Endothelial cell of umbilical vein (primary cell): ENCODE measurements at regions not wholly inside any gene's neighbourhood (a gene's known extent, or its start where the extent isn't known, plus 50 kb on each side); places are given as distances from the start of the nearest gene placed in this dataset.

Experiments used
- BruUV-seq: library from RNA; stranded (reverse); fragments of 400-500 nt; replicated peaks from 2 replicates; lab custom pipeline; 2021; lab: Mats Ljungman, UMichigan
- CTCF ChIA-PET: fragments of 300-600, 350-600 bp; sonication (Branson Sonifier 250); formaldehyde crosslinking; loops from one replicate; lab custom pipeline; 2021; ENCODE audit warnings: antibody characterized with exemption, inconsistent platforms; lab: Charles Lee
- POLR2A ChIA-PET: fragments of 300-600, 350-600 bp; sonication (Branson Sonifier 250); formaldehyde crosslinking; loops from one replicate; lab custom pipeline; 2021; ENCODE audit warnings: antibody characterized with exemption, inconsistent platforms; lab: Charles Lee
- DNase-seq: peaks from one replicate; pipeline ENCODE4 v3.0.0-alpha.2; 2011; ENCODE audit warnings: low read depth, low spot score
- FAIRE-seq: peaks from 2 replicates; lab custom pipeline; 2011; peaks lifted over from hg19 to GRCh38; lab: Jason Lieb, UNC
- H2AFZ ChIP-seq: 2 replicates; pipeline ENCODE4 v1.6.0; 2012; ENCODE audit warnings: low read depth, low read length, control low read depth, inconsistent platforms
- H3K27ac ChIP-seq: 2 replicates; pipeline ENCODE4 v1.5.1; 2011; ENCODE audit warnings: low read depth, mild to moderate bottlenecking, control low read depth, low read length, moderate library complexity; ENCODE audit not compliant: insufficient read depth
- H3K27me3 ChIP-seq, 2 experiments: 2 replicates each; pipeline versions ENCODE4 v1.6.0 to v1.6.1; 2011; ENCODE audit warnings: low read length in 2 of 2, mixed read lengths in 1 of 2; ENCODE audit not compliant: control insufficient read depth in 2 of 2, insufficient read depth in 2 of 2
- H3K36me3 ChIP-seq, 2 experiments: 2 replicates in 1 of 2; 3 replicates in 1 of 2; pipeline ENCODE4 v1.5.1; 2011; ENCODE audit warnings: low read length in 2 of 2, mild to moderate bottlenecking in 1 of 2, moderate library complexity in 1 of 2; ENCODE audit not compliant: control insufficient read depth in 2 of 2, insufficient read depth in 2 of 2; ENCODE audit errors: extremely low read depth in 1 of 2
- H3K4me1 ChIP-seq: 3 replicates; pipeline ENCODE4 v1.5.1; 2011; ENCODE audit warnings: mild to moderate bottlenecking, low read length; ENCODE audit not compliant: control insufficient read depth, insufficient read depth; ENCODE audit errors: extremely low read depth
- H3K4me2 ChIP-seq: 2 replicates; pipeline ENCODE4 v1.6.1; 2011; ENCODE audit warnings: low read length, control low read depth, mixed read lengths; ENCODE audit not compliant: insufficient read depth
- H3K4me3 ChIP-seq, 3 experiments: fragments of 200-600 bp in 1 of 3; sonication (generic), shearing (Covaris generic) in 1 of 3; replicated peaks in 1 of 3; 2 replicates each; pipeline ENCODE4 v1.5.1; 2011 to 2016; ENCODE audit warnings: control low read depth in 3 of 3, low read length in 3 of 3, mild to moderate bottlenecking in 2 of 3, inconsistent platforms in 1 of 3, low read depth in 1 of 3, moderate library complexity in 1 of 3; ENCODE audit not compliant: insufficient read depth in 1 of 3
- H3K79me2 ChIP-seq: 2 replicates; pipeline ENCODE4 v1.6.0; 2012; ENCODE audit warnings: low read length, inconsistent platforms; ENCODE audit not compliant: control insufficient read depth, insufficient read depth
- H3K9ac ChIP-seq: replicated peaks from 2 replicates; pipeline ENCODE3; 2011; ENCODE audit warnings: low read length, control low read depth; ENCODE audit not compliant: insufficient read depth; ENCODE audit errors: extremely low read depth
- H3K9me1 ChIP-seq: replicated peaks from 3 replicates; pipeline ENCODE4 v1.6.0; 2011; ENCODE audit warnings: mild to moderate bottlenecking, low read length; ENCODE audit not compliant: control insufficient read depth, insufficient read depth; ENCODE audit errors: extremely low read depth
- H3K9me3 ChIP-seq: replicated peaks from 2 replicates; pipeline ENCODE4 v1.5.1; 2012; ENCODE audit warnings: low read length, inconsistent platforms; ENCODE audit not compliant: control insufficient read depth, insufficient read depth
- H4K20me1 ChIP-seq: replicated peaks from 2 replicates; pipeline ENCODE3; 2011; ENCODE audit warnings: mild to moderate bottlenecking, low read length; ENCODE audit not compliant: control insufficient read depth, insufficient read depth; ENCODE audit errors: extremely low read depth
- CTCF ChIP-seq, 2 donors: IDR thresholded peaks; 1 replicate in 1 of 2; 2 replicates in 1 of 2; pipeline ENCODE4 v1.5.1; 2011; ENCODE audit warnings: low read length in 2 of 2, mild to moderate bottlenecking in 2 of 2, moderate library complexity in 2 of 2, control low read depth in 1 of 2, inconsistent platforms in 1 of 2, low read depth in 1 of 2; ENCODE audit not compliant: insufficient read depth in 1 of 2; ENCODE audit errors: extremely low read depth in 1 of 2
- GATA2 ChIP-seq: IDR thresholded peaks from 2 replicates; pipeline ENCODE4 v1.7.0; 2011; ENCODE audit warnings: low read depth, mild to moderate bottlenecking, moderate library complexity, mixed read lengths, low read length; ENCODE audit not compliant: insufficient read length, insufficient read depth
- MYC ChIP-seq: IDR thresholded peaks from one replicate; pipeline ENCODE4 v1.6.1; 2011; ENCODE audit warnings: mild to moderate bottlenecking, low read depth, low read length
- POLR2A ChIP-seq: IDR thresholded peaks from 2 replicates; pipeline ENCODE4 v1.6.1; 2012; ENCODE audit warnings: low read depth, mild to moderate bottlenecking, control low read depth, low read length
- POLR2AphosphoS5 ChIP-seq: IDR thresholded peaks from 2 replicates; pipeline ENCODE4 v1.6.1; 2012; ENCODE audit warnings: low read depth, mild to moderate bottlenecking, control low read depth, low read length, moderate library complexity; ENCODE audit not compliant: insufficient read depth
- dilution Hi-C: fragments of 300-500 bp; cut with MboI; formaldehyde crosslinking; loops from one replicate; pipeline ENCODE4 v1.15.0; 2019; ENCODE audit warnings: low sequenced_read_pairs; ENCODE audit not compliant: extremely low pct_ligation_motif_present
- intact Hi-C: fragments of 100-400 bp; cut with micrococcal nuclease; formaldehyde crosslinking; loops from one replicate; pipeline ENCODE4 v1.10.0; 2022

DNA sequence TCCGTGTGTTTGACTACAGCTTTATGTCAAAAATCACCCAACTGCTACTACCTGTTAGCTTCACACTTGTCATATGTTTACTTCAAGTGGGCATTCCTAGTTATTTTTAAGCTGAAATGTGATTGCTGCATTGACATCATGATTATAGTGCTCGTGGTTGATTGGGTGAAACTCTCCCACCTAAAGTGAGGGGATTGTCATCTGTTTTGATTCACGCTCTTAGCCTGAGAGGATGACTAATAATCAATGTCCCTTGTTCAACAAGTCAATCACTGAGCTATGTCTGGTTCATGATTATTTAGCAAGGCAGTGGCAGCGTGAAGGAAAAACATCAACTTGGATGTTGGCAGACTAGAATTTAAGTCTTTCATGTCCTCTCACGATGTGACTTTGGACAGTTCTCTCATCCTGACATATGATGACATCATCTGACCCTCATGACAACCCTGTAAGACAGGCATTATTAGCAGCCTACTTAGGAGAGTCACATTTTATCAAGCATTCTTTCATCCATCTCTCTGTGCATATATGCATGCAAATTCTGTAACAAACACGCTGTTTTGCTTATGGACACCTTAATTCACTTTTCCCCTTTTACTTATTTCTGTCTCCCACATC, 352.6 kb upstream of the ZMIZ1 start:
- Histone ChIP-seq H3K9me1 (no peaks in the 10 kb centered on the region), H3K9me3 (no peaks in the 10 kb centered on the region), H3K27ac (no peak overlapping the region), H3K4me1 (no peaks in the 10 kb centered on the region), H3K9ac (no peak overlapping the region), H3K79me2 (no peaks in the 10 kb centered on the region), H3K4me2 (no peak overlapping the region), H2AFZ (no peak overlapping the region), H4K20me1 (no peaks in the 10 kb centered on the region), H3K36me3 (no peaks in the 10 kb centered on the region), H3K4me3 (no peak overlapping the region), H3K27me3 (peaks cover 15 to 22% of the 10 kb centered on the region in 2 experiments)
- dilution Hi-C loops (no loop called here), intact Hi-C loops (no loop called here)
- CTCF ChIA-PET = interaction anchor here (0.7 kb wide), 1 partner anchor 59 kb away, joined by 3 read pairs; no protein-coding TSS in a partner anchor
- no peak for FAIRE-seq
- TF ChIP-seq GATA2 (no peak), POLR2A (no peak), MYC (no peak), CTCF (IDR thresholded peaks at IDR 0.05; ENCODE audit: extremely low read depth in 1 of 2, insufficient read depth in 1 of 2, low read depth in 1 of 2, low read length in 2 of 2) (no peak), POLR2AphosphoS5 (no peak)
- POLR2A ChIA-PET = no interaction called here
- no TSS peak for BruUV-seq
- DNase-seq = no peak

DNA sequence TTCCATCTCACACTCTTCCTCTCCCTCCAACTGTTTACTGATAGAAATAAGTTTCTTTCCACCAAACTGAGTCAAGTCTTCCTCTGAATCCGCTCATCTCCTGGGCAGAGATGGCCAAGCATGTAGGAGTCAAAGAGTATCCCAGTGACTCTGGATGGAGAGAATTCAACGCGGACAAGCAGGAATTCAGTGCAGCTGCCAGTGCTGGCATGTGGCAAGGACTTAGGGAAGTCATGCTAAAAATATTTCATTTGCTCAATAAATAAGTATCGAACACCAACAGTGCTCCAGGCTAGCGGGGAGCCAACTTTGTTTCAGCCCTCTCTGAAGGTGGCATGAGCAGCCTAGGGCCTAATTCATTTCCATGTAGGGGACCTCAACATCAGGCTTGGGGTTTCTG, 351.6 kb upstream of the ZMIZ1 start:
- POLR2A ChIA-PET = no interaction called here
- no peak overlapping the region for H3K27ac ChIP-seq
- no TSS peak for BruUV-seq
- TF ChIP-seq MYC = no peak
- no peak overlapping the region for H3K4me3 ChIP-seq
- no peaks in the 10 kb centered on the region for H4K20me1 ChIP-seq
- no peaks in the 10 kb centered on the region for H3K79me2 ChIP-seq
- H3K4me2 ChIP-seq = no peak overlapping the region
- H3K27me3 ChIP-seq = peaks cover 14 to 22% of the 10 kb centered on the region in 2 experiments
- FAIRE-seq (no peak), DNase-seq (no peak)
- no peaks in the 10 kb centered on the region for H3K4me1 ChIP-seq
- CTCF ChIA-PET = no interaction called here
- no peak overlapping the region for H3K9ac ChIP-seq
- no peaks in the 10 kb centered on the region for H3K9me3 ChIP-seq
- no peaks in the 10 kb centered on the region for H3K9me1 ChIP-seq
- no peaks in the 10 kb centered on the region for H3K36me3 ChIP-seq
- intact Hi-C loops (no loop called here), dilution Hi-C loops (no loop called here)
- no peak overlapping the region for H2AFZ ChIP-seq
